Astrocyte (in vitro differentiated cells and primary cell): ENCODE measurements at regions not wholly inside any gene's neighbourhood (a gene's known extent, or its start where the extent isn't known, plus 50 kb on each side); places are given as distances from the start of the nearest gene placed in this dataset.
A peak's percentile ranks its signal among the peaks of the same experiment; 100 is the strongest.

ENCODE experiments used
- DNase-seq: peaks from one replicate; pipeline ENCODE4 v3.0.0-alpha.2; 2010; ENCODE audit warnings: low read depth
- FAIRE-seq: peaks from 2 replicates; lab custom pipeline; 2011; peaks lifted over from hg19 to GRCh38; lab: Jason Lieb, UNC
- H2AFZ ChIP-seq: 2 replicates; pipeline ENCODE4 v1.6.0; 2012; ENCODE audit warnings: low read depth, low read length, inconsistent platforms
- H3K27ac ChIP-seq: 2 replicates; pipeline ENCODE4 v1.5.1; 2011; ENCODE audit warnings: low read depth, low read length, inconsistent platforms
- H3K27me3 ChIP-seq: 2 replicates; pipeline ENCODE4 v1.6.0; 2011; ENCODE audit warnings: low read length, inconsistent platforms; ENCODE audit not compliant: insufficient read depth
- H3K36me3 ChIP-seq: 2 replicates; pipeline ENCODE4 v1.5.1; 2011; ENCODE audit warnings: low read length, inconsistent platforms; ENCODE audit not compliant: insufficient read depth
- H3K4me1 ChIP-seq: 2 replicates; pipeline ENCODE4 v1.5.1; 2011; ENCODE audit warnings: low read length, inconsistent platforms; ENCODE audit not compliant: insufficient read depth
- H3K4me2 ChIP-seq: 2 replicates; pipeline ENCODE4 v1.6.0; 2012; ENCODE audit warnings: low read length, inconsistent platforms
- H3K4me3 ChIP-seq: 2 replicates; pipeline ENCODE4 v1.5.1; 2011; ENCODE audit warnings: low read depth, mild to moderate bottlenecking, low read length, inconsistent platforms; ENCODE audit not compliant: insufficient read depth
- H3K79me2 ChIP-seq: 2 replicates; pipeline ENCODE4 v1.6.0; 2012; ENCODE audit warnings: mild to moderate bottlenecking, low read length, inconsistent platforms; ENCODE audit not compliant: insufficient read depth
- H3K9ac ChIP-seq: 2 replicates; pipeline ENCODE4 v1.6.0; 2012; ENCODE audit warnings: mild to moderate bottlenecking, low read length, inconsistent platforms
- H3K9me3 ChIP-seq: 2 replicates; pipeline ENCODE4 v1.5.1; 2012; ENCODE audit warnings: low read depth, mild to moderate bottlenecking, low read length, inconsistent platforms; ENCODE audit not compliant: insufficient read depth
- H4K20me1 ChIP-seq: 2 replicates; pipeline ENCODE4 v1.6.0; 2012; ENCODE audit warnings: low read length, inconsistent platforms; ENCODE audit not compliant: insufficient read depth
- H3K27ac Mint-ChIP-seq: one replicate; pipeline ENCODE4 v1.8.0; 2021; ENCODE audit warnings: mild to moderate bottlenecking, mixed read lengths; ENCODE audit not compliant: unreplicated experiment
- H3K27me3 Mint-ChIP-seq: one replicate; pipeline ENCODE4 v1.8.0; 2021; ENCODE audit warnings: low read depth, mixed read lengths; ENCODE audit not compliant: unreplicated experiment
- H3K36me3 Mint-ChIP-seq: one replicate; pipeline ENCODE4 v1.8.0; 2021; ENCODE audit warnings: low read depth, mixed read lengths; ENCODE audit not compliant: unreplicated experiment
- H3K4me1 Mint-ChIP-seq: one replicate; pipeline ENCODE4 v1.8.0; 2021; ENCODE audit warnings: low read depth, mixed read lengths; ENCODE audit not compliant: unreplicated experiment
- H3K4me3 Mint-ChIP-seq: one replicate; pipeline ENCODE4 v1.8.0; 2021; ENCODE audit warnings: mild to moderate bottlenecking, moderate library complexity, mixed read lengths; ENCODE audit not compliant: unreplicated experiment
- H3K9me3 Mint-ChIP-seq: one replicate; pipeline ENCODE4 v1.8.0; 2021; ENCODE audit warnings: mild to moderate bottlenecking, mixed read lengths; ENCODE audit not compliant: unreplicated experiment
- CTCF ChIP-seq: IDR thresholded peaks from 2 replicates; pipeline ENCODE4 v1.5.1; 2011; ENCODE audit warnings: low read depth, mild to moderate bottlenecking, inconsistent platforms, low read length, moderate library complexity; ENCODE audit not compliant: insufficient read depth
- EZH2 ChIP-seq: IDR thresholded peaks from 2 replicates; pipeline ENCODE4 v1.6.1; 2012; ENCODE audit warnings: mild to moderate bottlenecking, low read length, inconsistent platforms; ENCODE audit not compliant: insufficient read depth

- Histone ChIP-seq H3K4me3 (no peak overlapping the region), H3K79me2 (no peaks in the 10 kb centered on the region), H3K4me2 (no peak overlapping the region), H3K4me1 (no peaks in the 10 kb centered on the region), H2AFZ (no peak overlapping the region), H3K27me3 (no peaks in the 10 kb centered on the region), H3K27ac (no peak overlapping the region), H4K20me1 (no peaks in the 10 kb centered on the region), H3K9ac (no peak overlapping the region), H3K36me3 (no peaks in the 10 kb centered on the region), H3K9me3 (no peaks in the 10 kb centered on the region)
- H3K4me3 Mint-ChIP-seq, result no peak overlapping the region
- H3K4me1 Mint-ChIP-seq, result peaks cover 2% of the 10 kb centered on the region
- no peaks in the 10 kb centered on the region for H3K27me3 Mint-ChIP-seq
- H3K9me3 Mint-ChIP-seq, result no peaks in the 10 kb centered on the region
- no peaks in the 10 kb centered on the region for H3K36me3 Mint-ChIP-seq
- TF ChIP-seq EZH2 (no peak), CTCF (no peak)
- H3K27ac Mint-ChIP-seq, result no peak overlapping the region
- no peak for FAIRE-seq
- DNase-seq, result no peak
These were observed 62.7 kb upstream of the CBLB start for GRCh38 chr3:105931500-105931899.

GRCh38 chr3:105933871-105934270 is 65.1 kb upstream of the CBLB start:
- Histone ChIP-seq H3K9me3 (no peaks in the 10 kb centered on the region), H4K20me1 (no peaks in the 10 kb centered on the region), H3K4me2 (no peak overlapping the region), H2AFZ (no peak overlapping the region), H3K27me3 (no peaks in the 10 kb centered on the region), H3K9ac (no peak overlapping the region), H3K27ac (no peak overlapping the region), H3K79me2 (no peaks in the 10 kb centered on the region), H3K36me3 (no peaks in the 10 kb centered on the region), H3K4me1 (peaks cover 4% of the 10 kb centered on the region), H3K4me3 (no peak overlapping the region)
- DNase-seq, result peak; percentile 80
- no peak for FAIRE-seq
- no peaks in the 10 kb centered on the region for H3K36me3 Mint-ChIP-seq
- no peaks in the 10 kb centered on the region for H3K9me3 Mint-ChIP-seq
- no peak overlapping the region for H3K27ac Mint-ChIP-seq
- TF ChIP-seq EZH2 (no peak), CTCF (no peak)
- H3K4me3 Mint-ChIP-seq, result no peak overlapping the region
- no peaks in the 10 kb centered on the region for H3K27me3 Mint-ChIP-seq
- H3K4me1 Mint-ChIP-seq, result peaks cover 2% of the 10 kb centered on the region

- peak; percentile 46 for DNase-seq
- Histone ChIP-seq H3K36me3 (no peaks in the 10 kb centered on the region), H2AFZ (peak overlapping the region; percentile 77), H4K20me1 (no peaks in the 10 kb centered on the region), H3K4me1 (peaks cover 4% of the 10 kb centered on the region), H3K27ac (no peak overlapping the region), H3K9ac (peak overlapping the region; percentile 20), H3K4me2 (peak overlapping the region; percentile 79), H3K27me3 (no peaks in the 10 kb centered on the region), H3K9me3 (no peaks in the 10 kb centered on the region), H3K79me2 (no peaks in the 10 kb centered on the region), H3K4me3 (peak overlapping the region; percentile 35)
- no peak overlapping the region for H3K4me3 Mint-ChIP-seq
- H3K27ac Mint-ChIP-seq, result no peak overlapping the region
- TF ChIP-seq CTCF, result no peak
- TF ChIP-seq EZH2, result no peak
- H3K27me3 Mint-ChIP-seq, result no peaks in the 10 kb centered on the region
- H3K4me1 Mint-ChIP-seq, result peaks cover 2% of the 10 kb centered on the region
- no peaks in the 10 kb centered on the region for H3K36me3 Mint-ChIP-seq
- H3K9me3 Mint-ChIP-seq, result no peaks in the 10 kb centered on the region
- FAIRE-seq, result no peak
These were observed 69.3 kb upstream of the CBLB start for GRCh38 chr3:105938101-105938500.
